ENCODE measurements at regions not wholly inside any gene's neighbourhood (a gene's known extent, or its start where the extent isn't known, plus 50 kb on each side); places are given as distances from the start of the nearest gene placed in this dataset.

- DNase-seq (ENCODE audit: low read depth in 2 of 2, low spot score in 1 of 2), result no peak
These were observed 639.1 kb downstream of the BRD1 start for GRCh38 chr22:49188591-49188990.

GRCh38 chr22:49188091-49188490 is 639.6 kb downstream of the BRD1 start:
- DNase-seq (ENCODE audit: low read depth in 2 of 2, low spot score in 1 of 2), result no peak

- DNase-seq (ENCODE audit: low read depth in 2 of 2, low spot score in 1 of 2), result no peak
These were observed 640.9 kb downstream of the BRD1 start for GRCh38 chr22:49186762-49187161.

GRCh38 chr22:49186293-49186692 is 641.4 kb downstream of the BRD1 start:
- no peak for DNase-seq (ENCODE audit: low read depth in 2 of 2, low spot score in 1 of 2)

GRCh38 chr22:49185312-49185969 is 642.2 kb downstream of the BRD1 start:
- no peak for DNase-seq (ENCODE audit: low read depth in 2 of 2, low spot score in 1 of 2)

GRCh38 chr22:49184736-49185135 is 642.9 kb downstream of the BRD1 start:
- DNase-seq (ENCODE audit: low read depth in 2 of 2, low spot score in 1 of 2), result no peak

GRCh38 chr22:49183826-49184216 is 643.9 kb downstream of the BRD1 start:
- DNase-seq (ENCODE audit: low read depth in 2 of 2, low spot score in 1 of 2), result no peak

- no peak for DNase-seq (ENCODE audit: low read depth in 2 of 2, low spot score in 1 of 2)
These were observed 644.4 kb downstream of the BRD1 start for GRCh38 chr22:49183208-49183825.

GRCh38 chr22:49182416-49182815 is 645.3 kb downstream of the BRD1 start:
- DNase-seq (ENCODE audit: low read depth in 2 of 2, low spot score in 1 of 2), result no peak

GRCh38 chr22:49181942-49182341 is 645.7 kb downstream of the BRD1 start:
- DNase-seq (ENCODE audit: low read depth in 2 of 2, low spot score in 1 of 2), result no peak

GRCh38 chr22:49181431-49181830 is 646.2 kb downstream of the BRD1 start:
- DNase-seq (ENCODE audit: low read depth in 2 of 2, low spot score in 1 of 2), result no peak

- DNase-seq (ENCODE audit: low read depth in 2 of 2, low spot score in 1 of 2), result no peak
These were observed 647.0 kb downstream of the BRD1 start for GRCh38 chr22:49180683-49181024.

- no peak for DNase-seq (ENCODE audit: low read depth in 2 of 2, low spot score in 1 of 2)
These were observed 647.6 kb downstream of the BRD1 start for GRCh38 chr22:49179886-49180682.

- no peak for DNase-seq (ENCODE audit: low read depth in 2 of 2, low spot score in 1 of 2)
These were observed 648.5 kb downstream of the BRD1 start for GRCh38 chr22:49179175-49179574.

- DNase-seq (ENCODE audit: low read depth in 2 of 2, low spot score in 1 of 2), result no peak
These were observed 649.2 kb downstream of the BRD1 start for GRCh38 chr22:49178246-49179005.

GRCh38 chr22:49177666-49178065 is 650.0 kb downstream of the BRD1 start:
- DNase-seq (ENCODE audit: low read depth in 2 of 2, low spot score in 1 of 2), result no peak

GRCh38 chr22:49176956-49177355 is 650.7 kb downstream of the BRD1 start:
- DNase-seq (ENCODE audit: low read depth in 2 of 2, low spot score in 1 of 2), result no peak

GRCh38 chr22:49170053-49170452 is 657.6 kb downstream of the BRD1 start:
- DNase-seq (ENCODE audit: low read depth in 2 of 2, low spot score in 1 of 2), result no peak

- DNase-seq (ENCODE audit: low read depth in 2 of 2, low spot score in 1 of 2), result no peak
These were observed 658.5 kb downstream of the BRD1 start for GRCh38 chr22:49169074-49169744.

GRCh38 chr22:49168219-49168813 is 659.4 kb downstream of the BRD1 start:
- no peak for DNase-seq (ENCODE audit: low read depth in 2 of 2, low spot score in 1 of 2)

GRCh38 chr22:49166746-49167145 is 660.9 kb downstream of the BRD1 start:
- DNase-seq (ENCODE audit: low read depth in 2 of 2, low spot score in 1 of 2), result no peak

All from stimulated activated CD8-positive, alpha-beta memory T cell treated with anti-CD3 and anti-CD28 coated beads, Interleukin-4, amount 100 ng/mL, for 4 hours (primary cell).